ENCODE measurements at regions not wholly inside any gene's neighbourhood (a gene's known extent, or its start where the extent isn't known, plus 50 kb on each side); places are given as distances from the start of the nearest gene placed in this dataset.

DNA sequence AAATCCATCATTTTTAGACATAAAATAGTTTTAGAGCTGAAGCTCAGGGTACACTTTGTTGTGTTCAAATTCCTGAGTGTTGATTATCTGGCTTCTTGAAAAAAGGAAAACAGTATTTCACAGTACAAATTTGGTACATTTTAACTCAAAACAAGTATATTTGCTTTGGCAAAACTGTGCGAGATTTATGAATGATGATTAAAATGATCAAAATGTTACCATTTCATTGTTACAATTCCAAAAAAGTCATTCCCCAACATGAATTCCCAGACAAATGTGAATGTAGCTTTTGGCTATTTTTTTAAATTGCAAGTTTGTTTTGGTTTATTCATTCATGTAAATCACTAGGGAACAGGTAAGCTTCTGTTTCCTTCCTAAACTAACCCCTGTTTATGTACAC, 347.4 kb upstream of the DCBLD2 start:
- no peak for DNase-seq (ENCODE audit: insufficient read length, low spot score, missing footprints)
- H4K20me1 ChIP-seq (ENCODE audit: insufficient read depth, low read length): no peaks in the 10 kb centered on the region
- no peak overlapping the region for H2AFZ ChIP-seq (ENCODE audit: low read length)
- H3K27ac ChIP-seq (ENCODE audit: low read depth, low read length): peak overlapping the region; percentile 86
- H3K4me1 ChIP-seq (ENCODE audit: insufficient read depth, low read length): peaks cover 53% of the 10 kb centered on the region
- no peaks in the 10 kb centered on the region for H3K79me2 ChIP-seq (ENCODE audit: insufficient read depth, low read length)
- H3K4me3 ChIP-seq (ENCODE audit: insufficient read depth, low read length): no peak overlapping the region
- H3K36me3 ChIP-seq (ENCODE audit: insufficient read depth, low read length): no peaks in the 10 kb centered on the region
- no peaks in the 10 kb centered on the region for H3K9me3 ChIP-seq (ENCODE audit: low read depth, low read length)
- H3K27me3 ChIP-seq (ENCODE audit: insufficient read depth, low read length): no peaks in the 10 kb centered on the region
- TF ChIP-seq, protein P1, sequence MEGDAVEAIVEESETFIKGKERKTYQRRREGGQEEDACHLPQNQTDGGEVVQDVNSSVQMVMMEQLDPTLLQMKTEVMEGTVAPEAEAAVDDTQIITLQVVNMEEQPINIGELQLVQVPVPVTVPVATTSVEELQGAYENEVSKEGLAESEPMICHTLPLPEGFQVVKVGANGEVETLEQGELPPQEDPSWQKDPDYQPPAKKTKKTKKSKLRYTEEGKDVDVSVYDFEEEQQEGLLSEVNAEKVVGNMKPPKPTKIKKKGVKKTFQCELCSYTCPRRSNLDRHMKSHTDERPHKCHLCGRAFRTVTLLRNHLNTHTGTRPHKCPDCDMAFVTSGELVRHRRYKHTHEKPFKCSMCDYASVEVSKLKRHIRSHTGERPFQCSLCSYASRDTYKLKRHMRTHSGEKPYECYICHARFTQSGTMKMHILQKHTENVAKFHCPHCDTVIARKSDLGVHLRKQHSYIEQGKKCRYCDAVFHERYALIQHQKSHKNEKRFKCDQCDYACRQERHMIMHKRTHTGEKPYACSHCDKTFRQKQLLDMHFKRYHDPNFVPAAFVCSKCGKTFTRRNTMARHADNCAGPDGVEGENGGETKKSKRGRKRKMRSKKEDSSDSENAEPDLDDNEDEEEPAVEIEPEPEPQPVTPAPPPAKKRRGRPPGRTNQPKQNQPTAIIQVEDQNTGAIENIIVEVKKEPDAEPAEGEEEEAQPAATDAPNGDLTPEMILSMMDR (IDR thresholded peaks at IDR 0.05; ENCODE audit: extremely low read depth, low read depth, low read length): no peak
- H3K4me2 ChIP-seq (ENCODE audit: insufficient read depth, low read length): peak overlapping the region; percentile 22

DNA sequence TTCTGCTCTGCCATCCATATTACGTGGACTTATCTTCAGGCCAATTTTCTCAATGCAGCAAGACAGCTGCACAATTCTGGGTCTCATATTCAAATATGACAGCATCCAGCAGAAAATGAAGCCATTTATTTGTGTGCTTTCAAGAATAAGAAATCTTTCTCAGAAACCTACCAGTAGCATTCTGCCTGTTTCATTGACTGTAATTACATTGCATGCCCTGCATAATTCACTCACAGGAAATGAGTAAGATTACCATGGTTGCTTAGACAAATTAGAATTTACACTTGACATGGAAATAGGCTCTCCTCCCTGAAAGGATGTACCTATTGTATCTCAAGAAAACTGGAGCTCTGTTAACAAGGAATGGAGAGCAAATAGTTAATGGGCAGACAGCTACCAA, 346.6 kb upstream of the DCBLD2 start:
- Histone ChIP-seq H3K4me1 (ENCODE audit: insufficient read depth, low read length) (peaks cover 53% of the 10 kb centered on the region), H3K27ac (ENCODE audit: low read depth, low read length) (peak overlapping the region; percentile 86)

DNA sequence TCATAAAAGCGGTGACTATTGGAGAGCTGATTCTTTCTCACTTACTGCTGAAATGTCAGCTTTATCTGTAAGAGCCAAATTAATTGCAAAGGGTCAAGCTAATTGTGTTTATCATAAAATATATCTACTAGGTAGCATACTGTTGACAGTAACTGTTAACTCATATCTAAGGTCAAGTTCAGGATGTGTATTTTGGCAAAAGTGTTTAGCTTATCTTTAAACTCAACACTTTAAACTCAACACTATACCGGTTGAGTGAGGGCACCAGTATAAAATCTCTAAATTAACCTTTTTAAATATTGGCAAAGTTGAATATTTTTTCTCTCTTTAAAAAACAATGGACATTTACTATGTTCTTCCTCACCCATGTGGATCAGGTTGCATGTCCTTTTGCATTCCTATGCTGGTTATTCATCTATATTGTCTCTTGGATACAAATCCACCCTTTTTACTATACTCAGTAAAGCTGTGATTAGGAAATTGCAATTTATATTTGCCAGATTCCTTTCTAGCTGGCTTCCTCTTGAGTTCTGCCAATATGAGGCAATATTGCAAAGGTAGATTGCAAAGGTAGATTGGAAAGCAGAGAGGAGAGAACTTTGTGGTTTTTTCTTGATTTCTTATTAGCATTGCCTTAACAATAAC, 344.6 kb upstream of the DCBLD2 start:
- Histone ChIP-seq H4K20me1 (ENCODE audit: insufficient read depth, low read length) (no peaks in the 10 kb centered on the region), H3K27me3 (ENCODE audit: insufficient read depth, low read length) (no peaks in the 10 kb centered on the region), H3K79me2 (ENCODE audit: insufficient read depth, low read length) (no peaks in the 10 kb centered on the region), H2AFZ (ENCODE audit: low read length) (peak overlapping the region; percentile 47), H3K27ac (ENCODE audit: low read depth, low read length) (peak overlapping the region; percentile 31), H3K36me3 (ENCODE audit: insufficient read depth, low read length) (no peaks in the 10 kb centered on the region), H3K4me1 (ENCODE audit: insufficient read depth, low read length) (peaks cover 64% of the 10 kb centered on the region), H3K4me3 (ENCODE audit: insufficient read depth, low read length) (no peak overlapping the region), H3K9me3 (ENCODE audit: low read depth, low read length) (no peaks in the 10 kb centered on the region), H3K4me2 (ENCODE audit: insufficient read depth, low read length) (peak overlapping the region; percentile 31)
- no peak for DNase-seq (ENCODE audit: insufficient read length, low spot score, missing footprints)
- TF ChIP-seq, protein P1 (IDR thresholded peaks at IDR 0.05; ENCODE audit: extremely low read depth, low read depth, low read length): no peak

More for the DNA sequence above, 346.6 kb upstream of the DCBLD2 start:
- Histone ChIP-seq H3K79me2 (ENCODE audit: insufficient read depth, low read length) (no peaks in the 10 kb centered on the region), H3K4me2 (ENCODE audit: insufficient read depth, low read length) (peak overlapping the region; percentile 22), H3K9me3 (ENCODE audit: low read depth, low read length) (no peaks in the 10 kb centered on the region), H2AFZ (ENCODE audit: low read length) (no peak overlapping the region), H3K36me3 (ENCODE audit: insufficient read depth, low read length) (no peaks in the 10 kb centered on the region), H4K20me1 (ENCODE audit: insufficient read depth, low read length) (no peaks in the 10 kb centered on the region), H3K4me3 (ENCODE audit: insufficient read depth, low read length) (no peak overlapping the region), H3K27me3 (ENCODE audit: insufficient read depth, low read length) (no peaks in the 10 kb centered on the region)
- TF ChIP-seq, protein P1 (IDR thresholded peaks at IDR 0.05; ENCODE audit: extremely low read depth, low read depth, low read length): no peak
- no peak for DNase-seq (ENCODE audit: insufficient read length, low spot score, missing footprints)

DNA sequence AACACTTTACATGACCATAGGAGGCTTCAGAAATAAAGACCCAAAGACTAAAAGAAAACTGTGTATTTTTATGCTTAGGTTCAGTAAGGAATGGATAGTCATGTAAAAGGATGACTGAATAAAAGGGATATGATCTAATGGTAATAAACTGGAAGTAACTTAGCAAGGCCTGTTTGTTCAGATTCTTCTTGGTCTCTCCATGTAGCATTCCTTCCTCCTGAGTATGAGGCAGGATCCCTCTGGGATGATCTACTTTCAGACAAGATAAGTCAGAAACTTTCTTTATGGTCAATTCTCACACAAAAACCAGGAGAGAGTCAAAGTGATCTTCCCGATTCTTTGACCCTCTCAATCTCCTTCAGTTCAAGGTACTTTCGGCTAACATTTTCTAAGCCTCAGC, 340.8 kb upstream of the DCBLD2 start:
- Histone ChIP-seq H2AFZ (ENCODE audit: low read length) (peak overlapping the region; percentile 77), H3K27ac (ENCODE audit: low read depth, low read length) (peak overlapping the region; percentile 74), H3K4me1 (ENCODE audit: insufficient read depth, low read length) (peaks cover 30% of the 10 kb centered on the region), H3K4me2 (ENCODE audit: insufficient read depth, low read length) (peak overlapping the region; percentile 24), H3K4me3 (ENCODE audit: insufficient read depth, low read length) (no peak overlapping the region), H3K79me2 (ENCODE audit: insufficient read depth, low read length) (no peaks in the 10 kb centered on the region), H4K20me1 (ENCODE audit: insufficient read depth, low read length) (no peaks in the 10 kb centered on the region), H3K9me3 (ENCODE audit: low read depth, low read length) (no peaks in the 10 kb centered on the region), H3K36me3 (ENCODE audit: insufficient read depth, low read length) (no peaks in the 10 kb centered on the region), H3K27me3 (ENCODE audit: insufficient read depth, low read length) (no peaks in the 10 kb centered on the region)
- TF ChIP-seq, protein P1 (IDR thresholded peaks at IDR 0.05; ENCODE audit: extremely low read depth, low read depth, low read length): no peak
- DNase-seq (ENCODE audit: insufficient read length, low spot score, missing footprints): no peak

All from osteoblast (primary cell).